NCI-H510A (cell line): ENCODE measurements at regions not wholly inside any gene's neighbourhood (a gene's known extent, or its start where the extent isn't known, plus 50 kb on each side); places are given as distances from the start of the nearest gene placed in this dataset.

Source experiments
- DNase-seq: peaks from one replicate; lab custom pipeline; 2025; lab: John Stamatoyannopoulos, UW

GRCh38 chr9:28624771-28625170 is 1051.5 kb upstream of the C9orf72 start:
- no peak for DNase-seq

- no peak for DNase-seq
Observed at GRCh38 chr9:28628031-28628430, 1054.8 kb upstream of the C9orf72 start.

- no peak for DNase-seq
Observed at GRCh38 chr9:28648723-28649122, 1075.4 kb upstream of the C9orf72 start.

- DNase-seq: no peak
Observed at GRCh38 chr9:28650327-28650726, 1077.0 kb upstream of the C9orf72 start.

- DNase-seq: no peak
Observed at GRCh38 chr9:28651050-28651722, 1077.9 kb upstream of the C9orf72 start.

GRCh38 chr9:28653216-28653615 is 1079.9 kb upstream of the C9orf72 start:
- DNase-seq: no peak

- no peak for DNase-seq
Observed at GRCh38 chr9:28656727-28657126, 1083.4 kb upstream of the C9orf72 start.

GRCh38 chr9:28661853-28662252 is 1088.6 kb upstream of the C9orf72 start:
- DNase-seq: no peak

GRCh38 chr9:28662675-28663074 is 1089.4 kb upstream of the C9orf72 start:
- no peak for DNase-seq

GRCh38 chr9:28668158-28668557 is 1094.9 kb upstream of the C9orf72 start:
- DNase-seq: no peak

GRCh38 chr9:28671000-28671399 is 1097.7 kb upstream of the C9orf72 start:
- DNase-seq: no peak

- DNase-seq: no peak
Observed at GRCh38 chr9:28678097-28678496, 1104.8 kb upstream of the C9orf72 start.

- DNase-seq: no peak
Observed at GRCh38 chr9:28688172-28688571, 1114.9 kb upstream of the C9orf72 start.

- DNase-seq: no peak
Observed at GRCh38 chr9:28692012-28692411, 1118.7 kb upstream of the C9orf72 start.

GRCh38 chr9:28696960-28697359 is 1123.7 kb upstream of the C9orf72 start:
- DNase-seq: no peak

GRCh38 chr9:28699632-28700031 is 1126.4 kb upstream of the C9orf72 start:
- DNase-seq: no peak

GRCh38 chr9:28707616-28708015 is 1134.3 kb upstream of the C9orf72 start:
- no peak for DNase-seq

- no peak for DNase-seq
Observed at GRCh38 chr9:28714188-28714587, 1140.9 kb upstream of the C9orf72 start.

GRCh38 chr9:28718226-28718625 is 1144.9 kb upstream of the C9orf72 start:
- DNase-seq: no peak

GRCh38 chr9:28720746-28721145 is 1147.5 kb upstream of the C9orf72 start:
- DNase-seq: no peak

- no peak for DNase-seq
Observed at GRCh38 chr9:28730111-28730510, 1156.8 kb upstream of the C9orf72 start.

- no peak for DNase-seq
Observed at GRCh38 chr9:28735738-28736342, 1162.6 kb upstream of the C9orf72 start.

GRCh38 chr9:28741459-28741858 is 1168.2 kb upstream of the C9orf72 start:
- DNase-seq: no peak
